ENCODE measurements at regions not wholly inside any gene's neighbourhood (a gene's known extent, or its start where the extent isn't known, plus 50 kb on each side); places are given as distances from the start of the nearest gene placed in this dataset.

GRCh38 chr20:50381075-50381732, 129.0 kb upstream of the PTPN1 start:
- ChIA-PET POLR2A (no interaction called here), CTCF (interaction anchor here (1.0 to 2.1 kb wide), 3 partner anchors 14 to 202 kb away, joined by 3 to 7 read pairs (median 4); no protein-coding TSS in a partner anchor)
- H3K4me3 ChIP-seq (ENCODE audit: low read depth, low read length) = no peak overlapping the region
- TF ChIP-seq CTCF (IDR thresholded peaks at IDR 0.05; ENCODE audit: insufficient read depth, low read length, missing control alignments) = no peak
- no peak for DNase-seq (ENCODE audit: low read depth, low spot score)

GRCh38 chr20:50381771-50382593, 128.2 kb upstream of the PTPN1 start:
- no peak for TF ChIP-seq CTCF (IDR thresholded peaks at IDR 0.05; ENCODE audit: insufficient read depth, low read length, missing control alignments)
- DNase-seq (ENCODE audit: low read depth, low spot score) = no peak
- no peak overlapping the region for H3K4me3 ChIP-seq (ENCODE audit: low read depth, low read length)
- ChIA-PET CTCF (interaction anchor here (1.0 to 2.1 kb wide), 6 partner anchors 13 to 203 kb away, joined by 3 to 9 read pairs (median 4); no protein-coding TSS in a partner anchor), POLR2A (no interaction called here)

GRCh38 chr20:50385733-50386640, 124.2 kb upstream of the PTPN1 start:
- ChIA-PET CTCF (no interaction called here), POLR2A (no interaction called here)

GRCh38 chr20:50386641-50386960, 123.6 kb upstream of the PTPN1 start:
- no peak overlapping the region for H3K4me3 ChIP-seq (ENCODE audit: low read depth, low read length)
- ChIA-PET POLR2A (no interaction called here), CTCF (no interaction called here)
- no peak for TF ChIP-seq CTCF (IDR thresholded peaks at IDR 0.05; ENCODE audit: insufficient read depth, low read length, missing control alignments)
- no peak for DNase-seq (ENCODE audit: low read depth, low spot score)

More at GRCh38 chr20:50385733-50386640, 124.2 kb upstream of the PTPN1 start:
- DNase-seq (ENCODE audit: low read depth, low spot score) = no peak
- no peak for TF ChIP-seq CTCF (IDR thresholded peaks at IDR 0.05; ENCODE audit: insufficient read depth, low read length, missing control alignments)
- no peak overlapping the region for H3K4me3 ChIP-seq (ENCODE audit: low read depth, low read length)

- ChIA-PET CTCF (interaction anchor here (0.5 kb wide), 1 partner anchor 316 kb away, joined by 3 read pairs; no protein-coding TSS in a partner anchor), POLR2A (no interaction called here)
- H3K4me3 ChIP-seq (ENCODE audit: low read depth, low read length) = no peak overlapping the region
- TF ChIP-seq CTCF (IDR thresholded peaks at IDR 0.05; ENCODE audit: insufficient read depth, low read length, missing control alignments) = no peak
- no peak for DNase-seq (ENCODE audit: low read depth, low spot score)
These were observed 122.8 kb upstream of the PTPN1 start for GRCh38 chr20:50387218-50387995.

All from AG04449 (cell line).